SU-DHL-6 (cell line): ENCODE measurements at regions not wholly inside any gene's neighbourhood (a gene's known extent, or its start where the extent isn't known, plus 50 kb on each side); places are given as distances from the start of the nearest gene placed in this dataset.

Experiments used
- H2AFZ ChIP-seq: fragments of 200-600 bp; sonication (generic); 2 replicates; pipeline ENCODE4 v1.6.1; 2014; ENCODE audit warnings: low read depth, mild to moderate bottlenecking, moderate library complexity, mixed read lengths, antibody characterized with exemption, low read length; ENCODE audit not compliant: severe bottlenecking
- H3F3A ChIP-seq: fragments of 200-600 bp; shearing (Covaris generic); 2 replicates; pipeline ENCODE4 v1.6.0; 2016; ENCODE audit warnings: antibody characterized with exemption, mild to moderate bottlenecking; ENCODE audit not compliant: insufficient read depth
- H3K27ac ChIP-seq: fragments of 200-600 bp; sonication (generic); 2 replicates; pipeline ENCODE4 v1.5.1; 2016; ENCODE audit warnings: low read depth, mild to moderate bottlenecking, low read length, moderate library complexity, mixed read lengths
- H3K27me3 ChIP-seq: fragments of 200-600 bp; sonication (generic), shearing (Covaris generic); 2 replicates; pipeline ENCODE4 v1.6.0; 2014; ENCODE audit warnings: mild to moderate bottlenecking, low read length
- H3K36me3 ChIP-seq: fragments of 200-600 bp; sonication (generic); 2 replicates; pipeline ENCODE4 v1.6.1; 2014; ENCODE audit warnings: mild to moderate bottlenecking, low read length, mixed read lengths
- H3K4me2 ChIP-seq: fragments of 300-600, 200-600 bp; shearing (Covaris generic), sonication (generic); 2 replicates; pipeline ENCODE4 v1.6.0; 2014; ENCODE audit warnings: low read length, low read depth, mild to moderate bottlenecking; ENCODE audit not compliant: poor library complexity, severe bottlenecking
- H3K4me3 ChIP-seq: fragments of 200-600 bp; sonication (generic); 2 replicates; pipeline ENCODE4 v1.5.1; 2014; ENCODE audit warnings: antibody characterized with exemption, low read length, mild to moderate bottlenecking, mixed read lengths; ENCODE audit not compliant: insufficient read depth, poor library complexity, severe bottlenecking
- H3K79me2 ChIP-seq: fragments of 200-600 bp; sonication (generic); 2 replicates; pipeline ENCODE4 v1.6.1; 2014; ENCODE audit warnings: mild to moderate bottlenecking, low read length, moderate library complexity; ENCODE audit not compliant: insufficient read depth
- H3K9ac ChIP-seq: fragments of 200-600 bp; sonication (generic); 2 replicates; pipeline ENCODE4 v1.7.0; 2014; ENCODE audit warnings: mild to moderate bottlenecking, low read length
- H3K9me2 ChIP-seq: fragments of 200-600 bp; sonication (generic); replicated peaks from 2 replicates; pipeline ENCODE4 v1.6.1; 2014; ENCODE audit warnings: low read length; ENCODE audit not compliant: insufficient read depth
- H3K9me3 ChIP-seq: fragments of 200-600 bp; sonication (generic); 2 replicates; pipeline ENCODE4 v1.6.1; 2014; ENCODE audit warnings: low read length, mixed read lengths; ENCODE audit not compliant: insufficient read depth
- H4K20me1 ChIP-seq: fragments of 200-600 bp; sonication (generic); 2 replicates; pipeline ENCODE4 v1.6.1; 2014; ENCODE audit warnings: low read depth, mild to moderate bottlenecking, antibody characterized with exemption, low read length, moderate library complexity, mixed read lengths
- CTCF ChIP-seq: fragments of 200-600 bp; sonication (generic); IDR thresholded peaks from one replicate; pipeline ENCODE4 v1.5.1; 2017; ENCODE audit warnings: antibody characterized with exemption, mild to moderate bottlenecking, low read length, moderate library complexity; ENCODE audit not compliant: insufficient read depth, poor library complexity, severe bottlenecking
- EZH2phosphoT487 ChIP-seq: fragments of 200-600 bp; sonication (generic), shearing (Covaris generic); conservative IDR thresholded peaks from 2 replicates; pipeline ENCODE4 v1.6.1; 2018; ENCODE audit warnings: mild to moderate bottlenecking, antibody characterized with exemption, low read length, moderate library complexity, mixed read lengths

GRCh38 chr2:75274936-75275335 lies 75.6 kb upstream of the TACR1 start:
- no peak overlapping the region for H3K9ac ChIP-seq
- H3K9me3 ChIP-seq, result no peaks in the 10 kb centered on the region
- H3K4me3 ChIP-seq, result no peak overlapping the region
- no peak overlapping the region for H3K4me2 ChIP-seq
- H3K27me3 ChIP-seq, result no peaks in the 10 kb centered on the region
- no peaks in the 10 kb centered on the region for H3K9me2 ChIP-seq
- H4K20me1 ChIP-seq, result no peaks in the 10 kb centered on the region
- H3K79me2 ChIP-seq, result no peaks in the 10 kb centered on the region
- TF ChIP-seq EZH2phosphoT487 (no peak), CTCF (no peak)
- no peaks in the 10 kb centered on the region for H3K36me3 ChIP-seq
- H2AFZ ChIP-seq, result no peak overlapping the region
- H3K27ac ChIP-seq, result no peak overlapping the region
- H3F3A ChIP-seq, result no peaks in the 10 kb centered on the region

- no peak overlapping the region for H3K9ac ChIP-seq
- no peaks in the 10 kb centered on the region for H3K79me2 ChIP-seq
- H4K20me1 ChIP-seq, result no peaks in the 10 kb centered on the region
- H3K27me3 ChIP-seq, result no peaks in the 10 kb centered on the region
- no peaks in the 10 kb centered on the region for H3K36me3 ChIP-seq
- H3K9me2 ChIP-seq, result no peaks in the 10 kb centered on the region
- no peak overlapping the region for H3K27ac ChIP-seq
- H3F3A ChIP-seq, result no peaks in the 10 kb centered on the region
- H3K4me2 ChIP-seq, result no peak overlapping the region
- TF ChIP-seq CTCF (no peak), EZH2phosphoT487 (no peak)
- no peak overlapping the region for H2AFZ ChIP-seq
- H3K9me3 ChIP-seq, result no peaks in the 10 kb centered on the region
- H3K4me3 ChIP-seq, result no peak overlapping the region
These were observed 68.8 kb upstream of the TACR1 start for GRCh38 chr2:75268112-75268511.

DNA sequence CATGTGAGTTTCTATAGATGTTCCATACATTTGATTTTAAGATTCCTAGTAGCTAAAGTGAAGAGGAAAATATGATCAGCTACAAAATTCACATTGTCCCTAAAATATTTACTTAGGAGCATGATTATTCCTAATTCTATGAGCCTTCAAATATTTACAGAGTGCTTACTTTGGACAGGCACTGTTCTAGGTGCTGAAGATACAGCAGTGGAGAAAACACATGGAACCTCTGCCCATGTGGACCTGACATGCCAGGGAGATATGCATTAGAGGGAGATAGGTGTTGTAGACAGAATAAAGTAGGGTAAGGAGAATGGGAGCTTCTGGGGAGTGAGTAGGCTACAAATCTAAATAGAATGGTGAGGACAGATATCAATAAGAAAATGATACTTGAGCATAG lies 62.6 kb upstream of the TACR1 start:
- Histone ChIP-seq H3K27ac (no peak overlapping the region), H3K9ac (no peak overlapping the region), H3K27me3 (no peaks in the 10 kb centered on the region), H4K20me1 (no peaks in the 10 kb centered on the region), H3F3A (no peaks in the 10 kb centered on the region), H3K4me2 (no peak overlapping the region), H3K36me3 (no peaks in the 10 kb centered on the region), H3K9me3 (0 out of 2 replicates have a peak, but pooled peaks cover 13% of the 10 kb centered on the region), H3K9me2 (no peaks in the 10 kb centered on the region), H3K79me2 (no peaks in the 10 kb centered on the region), H2AFZ (no peak overlapping the region), H3K4me3 (no peak overlapping the region)
- TF ChIP-seq EZH2phosphoT487 (no peak), CTCF (no peak)
